Astrocyte of the cerebellum (primary cell): ENCODE measurements at regions not wholly inside any gene's neighbourhood (a gene's known extent, or its start where the extent isn't known, plus 50 kb on each side); places are given as distances from the start of the nearest gene placed in this dataset.

ENCODE experiments used
- DNase-seq: peaks from one replicate; pipeline ENCODE4 v3.0.0-alpha.2; 2011; ENCODE audit warnings: low read depth
- H3K4me3 ChIP-seq: 2 replicates; pipeline ENCODE4 v1.5.1; 2011; ENCODE audit warnings: mild to moderate bottlenecking, low read depth, low read length, moderate library complexity
- in situ Hi-C: cut with HindIII; loops from 2 replicates; pipeline ENCODE4 v1.10.0; 2017; ENCODE audit warnings: low sequenced_read_pairs
- TF ChIP-seq, protein P1 (sequence below): IDR thresholded peaks from 2 replicates; pipeline ENCODE4 v1.5.1; 2012; ENCODE audit warnings: low read length, low read depth, moderate library complexity, mild to moderate bottlenecking; ENCODE audit errors: missing control alignments

DNA sequence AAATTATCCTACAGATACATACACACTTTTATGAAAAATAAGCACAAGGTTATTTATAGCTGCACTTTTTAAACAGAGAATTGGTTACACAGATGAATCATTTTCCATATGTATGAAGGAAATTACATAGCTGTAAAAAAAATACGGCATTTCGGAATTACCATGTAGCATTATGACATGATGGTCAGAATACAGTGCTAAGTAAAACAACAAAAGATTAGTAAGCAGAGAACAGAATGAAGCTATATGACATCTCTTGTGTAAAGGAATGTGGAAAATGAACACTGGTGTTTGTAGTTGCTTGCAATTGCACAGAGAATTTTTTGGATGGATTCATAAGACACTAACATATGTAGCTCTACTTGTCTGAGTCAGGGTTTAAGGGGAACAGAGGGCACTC, 1222.0 kb upstream of the PRKX start:
- no peak for DNase-seq
- H3K4me3 ChIP-seq: no peak overlapping the region
- TF ChIP-seq, protein P1, sequence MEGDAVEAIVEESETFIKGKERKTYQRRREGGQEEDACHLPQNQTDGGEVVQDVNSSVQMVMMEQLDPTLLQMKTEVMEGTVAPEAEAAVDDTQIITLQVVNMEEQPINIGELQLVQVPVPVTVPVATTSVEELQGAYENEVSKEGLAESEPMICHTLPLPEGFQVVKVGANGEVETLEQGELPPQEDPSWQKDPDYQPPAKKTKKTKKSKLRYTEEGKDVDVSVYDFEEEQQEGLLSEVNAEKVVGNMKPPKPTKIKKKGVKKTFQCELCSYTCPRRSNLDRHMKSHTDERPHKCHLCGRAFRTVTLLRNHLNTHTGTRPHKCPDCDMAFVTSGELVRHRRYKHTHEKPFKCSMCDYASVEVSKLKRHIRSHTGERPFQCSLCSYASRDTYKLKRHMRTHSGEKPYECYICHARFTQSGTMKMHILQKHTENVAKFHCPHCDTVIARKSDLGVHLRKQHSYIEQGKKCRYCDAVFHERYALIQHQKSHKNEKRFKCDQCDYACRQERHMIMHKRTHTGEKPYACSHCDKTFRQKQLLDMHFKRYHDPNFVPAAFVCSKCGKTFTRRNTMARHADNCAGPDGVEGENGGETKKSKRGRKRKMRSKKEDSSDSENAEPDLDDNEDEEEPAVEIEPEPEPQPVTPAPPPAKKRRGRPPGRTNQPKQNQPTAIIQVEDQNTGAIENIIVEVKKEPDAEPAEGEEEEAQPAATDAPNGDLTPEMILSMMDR: no peak
- in situ Hi-C loops: no loop called here

DNA sequence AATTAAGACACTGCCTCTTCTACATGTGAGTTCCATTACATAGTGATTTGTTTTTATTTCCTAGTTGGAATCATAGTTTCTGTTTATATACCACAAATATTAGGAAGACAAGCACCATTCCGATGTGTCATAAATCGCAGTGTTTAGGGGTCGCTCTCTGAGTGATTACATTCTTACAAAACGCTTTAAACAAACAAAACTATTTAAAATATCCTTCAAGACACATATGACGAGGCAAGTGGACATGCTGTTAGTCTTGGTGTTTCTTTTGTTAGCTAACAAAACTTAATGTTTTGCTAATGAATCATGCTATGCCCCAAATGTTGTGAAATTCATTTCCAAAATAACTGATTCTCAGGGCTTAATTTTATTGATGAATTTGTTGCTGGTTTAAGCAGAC, 1219.3 kb upstream of the PRKX start:
- in situ Hi-C loops: no loop called here
- H3K4me3 ChIP-seq: no peak overlapping the region
- DNase-seq: peak; percentile 29

DNA sequence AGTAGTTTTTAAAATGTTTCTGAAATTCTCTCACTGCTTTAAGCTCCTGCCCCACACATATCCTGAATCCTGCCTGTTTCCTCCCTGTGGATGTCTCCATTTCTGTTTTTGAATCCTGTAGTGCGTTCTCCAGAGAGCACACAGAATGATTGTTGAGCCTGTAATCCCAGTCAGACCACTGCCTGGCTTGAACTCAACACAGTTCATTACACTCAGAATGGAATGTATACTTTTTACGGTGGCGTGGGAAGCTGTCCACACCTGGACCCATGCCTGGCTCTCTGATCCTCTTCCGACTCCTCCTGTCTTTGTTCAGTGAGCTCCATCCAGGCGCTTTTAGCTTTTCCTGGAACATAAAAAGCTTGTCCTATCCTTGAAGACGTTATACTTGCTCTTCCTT, 1217.0 kb upstream of the PRKX start:
- in situ Hi-C loops: no loop called here
- TF ChIP-seq, protein P1: no peak
- DNase-seq: no peak
- H3K4me3 ChIP-seq: no peak overlapping the region

More for the DNA sequence above, 1219.3 kb upstream of the PRKX start:
- TF ChIP-seq, protein P1: no peak

DNA sequence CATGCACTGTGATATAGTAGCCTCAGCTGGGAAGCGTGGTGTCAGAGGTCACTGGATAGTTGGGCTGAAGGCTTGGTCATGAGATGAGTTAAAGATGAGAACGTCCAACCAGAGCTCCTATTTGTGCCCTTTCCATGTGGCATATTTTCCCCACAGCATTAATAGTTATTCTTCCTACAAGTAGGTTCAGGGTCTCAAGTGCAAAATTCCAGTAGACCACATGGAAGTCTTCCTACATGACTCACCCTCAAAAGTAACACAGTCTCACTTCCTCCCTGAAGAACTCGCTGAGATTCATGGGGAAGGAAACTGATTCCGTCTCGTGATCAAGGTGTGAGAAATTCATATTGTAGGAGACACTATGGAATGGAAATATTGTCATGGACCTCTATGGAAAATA, 1212.5 kb upstream of the PRKX start:
- in situ Hi-C loops: no loop called here
- peak; percentile 4 for DNase-seq
- TF ChIP-seq, protein P1: no peak
- no peak overlapping the region for H3K4me3 ChIP-seq

DNA sequence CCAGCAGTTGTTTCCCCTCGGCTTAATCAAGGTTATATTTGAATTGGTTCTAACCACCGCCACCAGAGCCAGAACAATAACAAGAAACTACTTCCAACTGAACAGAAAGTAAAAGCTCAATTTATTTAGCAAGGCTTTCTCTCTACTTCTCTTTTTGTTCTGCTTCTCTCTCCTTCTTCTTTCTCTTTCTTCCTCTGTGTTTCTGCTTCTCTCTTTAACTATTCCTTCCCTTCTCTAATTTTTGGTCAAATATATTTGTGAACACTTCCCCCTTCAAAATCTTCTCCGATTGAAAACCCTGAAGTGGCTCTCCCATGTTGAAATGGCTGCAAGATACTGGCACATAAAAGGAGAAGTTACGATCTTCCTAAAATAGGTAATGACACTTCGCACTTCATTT, 1195.9 kb upstream of the PRKX start:
- in situ Hi-C loops: no loop called here
- DNase-seq: no peak

DNA sequence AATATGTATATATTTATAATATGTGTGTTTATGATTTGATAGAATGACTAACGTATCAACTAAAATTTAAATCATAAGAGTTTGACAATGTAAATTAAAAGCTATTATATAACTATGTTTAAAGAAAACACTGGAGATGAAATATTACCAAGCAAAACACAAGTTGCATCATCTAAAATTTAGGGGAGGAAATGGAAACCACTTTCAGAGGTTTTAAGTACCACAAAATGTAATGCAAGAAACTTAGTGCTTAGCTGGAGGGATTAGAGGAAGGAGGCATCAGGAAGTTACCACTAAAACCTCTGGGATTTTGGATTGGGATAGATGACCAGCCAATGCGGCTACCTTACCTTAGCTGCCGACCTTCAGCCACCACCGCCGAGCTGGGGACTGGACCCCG, 1192.1 kb upstream of the PRKX start:
- in situ Hi-C loops: no loop called here
- DNase-seq: no peak

More for the DNA sequence above, 1195.9 kb upstream of the PRKX start:
- TF ChIP-seq, protein P1: no peak
- no peak overlapping the region for H3K4me3 ChIP-seq

More for the DNA sequence above, 1192.1 kb upstream of the PRKX start:
- no peak overlapping the region for H3K4me3 ChIP-seq
- TF ChIP-seq, protein P1: no peak
